ENCODE measurements at regions not wholly inside any gene's neighbourhood (a gene's known extent, or its start where the extent isn't known, plus 50 kb on each side); places are given as distances from the start of the nearest gene placed in this dataset.

- no peak for TF ChIP-seq POLR2A (IDR thresholded peaks at IDR 0.05)
- no peak for TF ChIP-seq EP300 (IDR thresholded peaks at IDR 0.05)
These were observed 120.9 kb upstream of the ZNF438 start for GRCh38 chr10:31152421-31153135.
